Liver (tissue), 8 donors: ENCODE measurements at regions not wholly inside any gene's neighbourhood (a gene's known extent, or its start where the extent isn't known, plus 50 kb on each side); places are given as distances from the start of the nearest gene placed in this dataset.

Experiments used
- DNase-seq: peaks from one replicate; pipeline ENCODE4 v3.0.0-alpha.2; 2017; ENCODE audit warnings: low spot score
- H3K27ac ChIP-seq, 2 donors: one replicate each; pipeline ENCODE4 v1.7.0; 2013; ENCODE audit warnings: inconsistent platforms in 2 of 2, low read length in 2 of 2, control low read depth in 1 of 2, low read depth in 1 of 2, mild to moderate bottlenecking in 1 of 2
- H3K27me3 ChIP-seq, 4 donors: one replicate each; pipeline versions ENCODE4 v1.6.1 to v1.7.0; 2013; ENCODE audit warnings: low read length in 3 of 4, inconsistent platforms in 1 of 4, mild to moderate bottlenecking in 1 of 4, moderate library complexity in 1 of 4; ENCODE audit not compliant: control insufficient read depth in 4 of 4, insufficient read depth in 4 of 4
- H3K36me3 ChIP-seq, 4 donors: one replicate each; pipeline versions ENCODE4 v1.6.1 to v1.7.0; 2013; ENCODE audit warnings: low read length in 3 of 4, mild to moderate bottlenecking in 3 of 4, low read depth in 1 of 4, moderate library complexity in 1 of 4; ENCODE audit not compliant: control insufficient read depth in 4 of 4, insufficient read depth in 3 of 4
- H3K4me1 ChIP-seq, 4 donors: one replicate each; pipeline versions ENCODE4 v1.6.1 to v1.7.0; 2013; ENCODE audit warnings: low read length in 3 of 4, mild to moderate bottlenecking in 3 of 4, moderate library complexity in 1 of 4; ENCODE audit not compliant: control insufficient read depth in 4 of 4, insufficient read depth in 4 of 4
- H3K4me3 ChIP-seq, 3 donors: one replicate each; pipeline versions ENCODE4 v1.6.1 to v1.7.0; 2013; ENCODE audit warnings: low read length in 3 of 3, control low read depth in 1 of 3, low read depth in 1 of 3, mild to moderate bottlenecking in 1 of 3
- H3K9ac ChIP-seq, 2 donors: one replicate each; pipeline ENCODE4 v1.7.0; 2013; ENCODE audit warnings: low read length in 2 of 2, mild to moderate bottlenecking in 2 of 2, moderate library complexity in 2 of 2, control low read depth in 1 of 2, low read depth in 1 of 2
- H3K9me3 ChIP-seq, 4 donors: one replicate each; pipeline versions ENCODE4 v1.6.1 to v1.7.0; 2013; ENCODE audit warnings: low read length in 3 of 4; ENCODE audit not compliant: control insufficient read depth in 4 of 4
- ATF3 ChIP-seq: IDR thresholded peaks from 2 replicates; pipeline ENCODE4 v1.6.1; 2016; ENCODE audit warnings: antibody characterized with exemption
- CTCF ChIP-seq: fragments of 150-350 bp; IDR thresholded peaks from 2 replicates; pipeline ENCODE4 v1.5.1; 2017; ENCODE audit warnings: improper control_type of control experiment, low read depth, low read length; ENCODE audit not compliant: missing input control
- FOXA1 ChIP-seq: IDR thresholded peaks from 2 replicates; pipeline ENCODE4 v1.6.1; 2016; ENCODE audit warnings: antibody characterized with exemption
- GABPA ChIP-seq, 2 donors: IDR thresholded peaks in 1 of 2; conservative IDR thresholded peaks in 1 of 2; 2 replicates each; pipeline ENCODE4 v1.6.1; 2016; ENCODE audit warnings: antibody characterized with exemption in 2 of 2, mild to moderate bottlenecking in 1 of 2, moderate library complexity in 1 of 2
- JUND ChIP-seq, 2 donors: IDR thresholded peaks; 2 replicates each; pipeline ENCODE4 v1.6.1; 2016; ENCODE audit warnings: antibody characterized with exemption in 2 of 2
- MAX ChIP-seq: IDR thresholded peaks from 2 replicates; pipeline ENCODE4 v1.6.1; 2016; ENCODE audit warnings: antibody characterized with exemption
- NR2F2 ChIP-seq: IDR thresholded peaks from 2 replicates; pipeline ENCODE4 v1.6.1; 2016; ENCODE audit warnings: antibody characterized with exemption
- REST ChIP-seq: IDR thresholded peaks from 2 replicates; pipeline ENCODE4 v1.6.1; 2016; ENCODE audit warnings: antibody characterized with exemption, mild to moderate bottlenecking
- RXRA ChIP-seq, 2 donors: IDR thresholded peaks; 2 replicates each; pipeline ENCODE4 v1.6.1; 2017 to 2018; ENCODE audit warnings: antibody characterized with exemption in 2 of 2, mild to moderate bottlenecking in 1 of 2
- TAF1 ChIP-seq: conservative IDR thresholded peaks from 2 replicates; pipeline ENCODE4 v1.6.1; 2016; ENCODE audit warnings: antibody characterized with exemption, mild to moderate bottlenecking
- YY1 ChIP-seq: IDR thresholded peaks from 2 replicates; pipeline ENCODE4 v1.6.1; 2016; ENCODE audit warnings: antibody characterized with exemption, mild to moderate bottlenecking
- WGBS: extraction: QIAGEN DNeasy Blood & Tissue Kit; methylation state at CpG from one replicate; pipeline ENCODE4 v1.1.7; 2013; 5-methylcytosine and 5-hydroxymethylcytosine counted together
- donor health status: healthy.
- donor health status: healthy.
- donor health status: healthy.
- donor health status: healthy.
- donor health status: healthy.

- Histone ChIP-seq H3K27me3 (no peaks in the 10 kb centered on the region), H3K9ac (no peak overlapping the region), H3K27ac (no peak overlapping the region), H3K9me3 (peaks cover 2 to 24% (median 6%) of the 10 kb centered on the region in 4 donors), H3K36me3 (no peaks in the 10 kb centered on the region), H3K4me3 (no peak overlapping the region), H3K4me1 (no peaks in the 10 kb centered on the region)
- no peak for DNase-seq
- TF ChIP-seq MAX, result no peak
- TF ChIP-seq RXRA (IDR thresholded peaks at IDR 0.05), result no peak
- TF ChIP-seq REST, result no peak
- TF ChIP-seq TAF1, result no peak
- TF ChIP-seq CTCF, result no peak
- TF ChIP-seq ATF3, result no peak
- no peak for TF ChIP-seq JUND (IDR thresholded peaks at IDR 0.05)
- TF ChIP-seq GABPA (IDR thresholded peaks at IDR 0.05 in 1 of 2, conservative IDR thresholded peaks at IDR 0.05 in 1 of 2), result no peak
- no peak for TF ChIP-seq FOXA1
- 87% methylated on average over 9 of the region's 9 CpGs for WGBS
These were observed 188.7 kb upstream of the TCERG1L start for GRCh38 chr10:131500181-131500580.

GRCh38 chr10:131500892-131501291, 189.4 kb upstream of the TCERG1L start:
- DNase-seq, result no peak
- Histone ChIP-seq H3K27ac (no peak overlapping the region), H3K4me3 (no peak overlapping the region), H3K4me1 (no peaks in the 10 kb centered on the region), H3K27me3 (no peaks in the 10 kb centered on the region), H3K36me3 (no peaks in the 10 kb centered on the region), H3K9ac (no peak overlapping the region), H3K9me3 (peaks cover 2 to 24% (median 6%) of the 10 kb centered on the region in 4 donors)
- WGBS, result 88% methylated on average over 5 of the region's 5 CpGs
- TF ChIP-seq GABPA (IDR thresholded peaks at IDR 0.05 in 1 of 2, conservative IDR thresholded peaks at IDR 0.05 in 1 of 2) (no peak), RXRA (IDR thresholded peaks at IDR 0.05) (no peak), TAF1 (no peak)

GRCh38 chr10:131503992-131504391, 192.5 kb upstream of the TCERG1L start:
- H3K4me3 ChIP-seq, result no peak overlapping the region
- no peaks in the 10 kb centered on the region for H3K27me3 ChIP-seq
- no peak overlapping the region for H3K9ac ChIP-seq
- WGBS, result 90% methylated on average over 2 of the region's 2 CpGs
- DNase-seq, result no peak
- peaks cover 2 to 24% (median 6%) of the 10 kb centered on the region in 4 donors for H3K9me3 ChIP-seq
- H3K4me1 ChIP-seq, result no peaks in the 10 kb centered on the region
- no peaks in the 10 kb centered on the region for H3K36me3 ChIP-seq
- no peak overlapping the region for H3K27ac ChIP-seq
- no peak for TF ChIP-seq ATF3
- no peak for TF ChIP-seq NR2F2
- TF ChIP-seq YY1, result no peak
